ENCODE measurements at regions not wholly inside any gene's neighbourhood (a gene's known extent, or its start where the extent isn't known, plus 50 kb on each side); places are given as distances from the start of the nearest gene placed in this dataset.

DNA sequence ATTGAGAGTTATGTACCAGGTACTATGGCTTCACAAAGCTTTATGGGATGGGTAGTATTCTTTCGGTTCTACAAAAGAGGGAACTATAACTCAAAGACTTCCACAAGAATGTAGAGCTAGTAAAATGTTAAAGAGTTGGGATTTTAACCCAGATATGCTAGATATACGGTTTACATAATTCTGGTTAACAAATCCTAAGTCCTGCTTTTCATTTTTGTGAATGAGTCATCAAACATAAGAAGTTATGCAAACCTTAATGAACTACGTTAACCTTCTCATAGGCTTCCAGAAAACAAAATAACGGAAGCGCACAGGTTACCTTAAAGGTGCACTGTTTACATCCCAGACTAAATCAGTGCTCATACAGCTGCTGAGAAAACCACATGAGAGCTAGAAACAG lies 1049.3 kb downstream of the MCTP2 start:
- TF ChIP-seq POLR2A (IDR thresholded peaks at IDR 0.05; ENCODE audit: control extremely low read depth in 1 of 2, low read depth in 2 of 2, low read length in 2 of 2) (no peak), SUZ12 (IDR thresholded peaks at IDR 0.05; ENCODE audit: low read length) (no peak), SIX5 (IDR thresholded peaks at IDR 0.05; ENCODE audit: low read depth, low read length) (no peak), TCF12 (IDR thresholded peaks at IDR 0.05; ENCODE audit: low read depth, low read length) (no peak), RAD21 (IDR thresholded peaks at IDR 0.05 in 1 of 2, conservative IDR thresholded peaks at IDR 0.05 in 1 of 2; ENCODE audit: low read depth in 2 of 2, low read length in 2 of 2) (no peak), TEAD4 (IDR thresholded peaks at IDR 0.05; ENCODE audit: low read depth, low read length) (no peak), SAP30 (IDR thresholded peaks at IDR 0.05; ENCODE audit: insufficient read depth, insufficient replicate concordance, low read length) (no peak), GTF2F1 (IDR thresholded peaks at IDR 0.05; ENCODE audit: borderline replicate concordance, low read depth, low read length) (no peak), KDM1A (IDR thresholded peaks at IDR 0.05; ENCODE audit: borderline replicate concordance, low read length) (no peak), CBX8 (IDR thresholded peaks at IDR 0.05; ENCODE audit: borderline replicate concordance, low read depth, low read length) (no peak), PHF8 (conservative IDR thresholded peaks at IDR 0.05; ENCODE audit: low read depth, low read length) (no peak)
- TF ChIP-seq, protein P1, sequence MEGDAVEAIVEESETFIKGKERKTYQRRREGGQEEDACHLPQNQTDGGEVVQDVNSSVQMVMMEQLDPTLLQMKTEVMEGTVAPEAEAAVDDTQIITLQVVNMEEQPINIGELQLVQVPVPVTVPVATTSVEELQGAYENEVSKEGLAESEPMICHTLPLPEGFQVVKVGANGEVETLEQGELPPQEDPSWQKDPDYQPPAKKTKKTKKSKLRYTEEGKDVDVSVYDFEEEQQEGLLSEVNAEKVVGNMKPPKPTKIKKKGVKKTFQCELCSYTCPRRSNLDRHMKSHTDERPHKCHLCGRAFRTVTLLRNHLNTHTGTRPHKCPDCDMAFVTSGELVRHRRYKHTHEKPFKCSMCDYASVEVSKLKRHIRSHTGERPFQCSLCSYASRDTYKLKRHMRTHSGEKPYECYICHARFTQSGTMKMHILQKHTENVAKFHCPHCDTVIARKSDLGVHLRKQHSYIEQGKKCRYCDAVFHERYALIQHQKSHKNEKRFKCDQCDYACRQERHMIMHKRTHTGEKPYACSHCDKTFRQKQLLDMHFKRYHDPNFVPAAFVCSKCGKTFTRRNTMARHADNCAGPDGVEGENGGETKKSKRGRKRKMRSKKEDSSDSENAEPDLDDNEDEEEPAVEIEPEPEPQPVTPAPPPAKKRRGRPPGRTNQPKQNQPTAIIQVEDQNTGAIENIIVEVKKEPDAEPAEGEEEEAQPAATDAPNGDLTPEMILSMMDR (IDR thresholded peaks at IDR 0.05; ENCODE audit: control extremely low read depth in 1 of 3, insufficient read depth in 1 of 3, low read depth in 1 of 3, low read length in 3 of 3) = no peak
- TF ChIP-seq, protein P2, sequence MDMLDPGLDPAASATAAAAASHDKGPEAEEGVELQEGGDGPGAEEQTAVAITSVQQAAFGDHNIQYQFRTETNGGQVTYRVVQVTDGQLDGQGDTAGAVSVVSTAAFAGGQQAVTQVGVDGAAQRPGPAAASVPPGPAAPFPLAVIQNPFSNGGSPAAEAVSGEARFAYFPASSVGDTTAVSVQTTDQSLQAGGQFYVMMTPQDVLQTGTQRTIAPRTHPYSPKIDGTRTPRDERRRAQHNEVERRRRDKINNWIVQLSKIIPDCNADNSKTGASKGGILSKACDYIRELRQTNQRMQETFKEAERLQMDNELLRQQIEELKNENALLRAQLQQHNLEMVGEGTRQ (IDR thresholded peaks at IDR 0.05; ENCODE audit: low read length) = no peak

Data from H1 (cell line).